Kidney glomerular epithelial cell (primary cell): ENCODE measurements at regions not wholly inside any gene's neighbourhood (a gene's known extent, or its start where the extent isn't known, plus 50 kb on each side); places are given as distances from the start of the nearest gene placed in this dataset.

Experiments
- DNase-seq: peaks from one replicate; lab custom pipeline; 2025; lab: John Stamatoyannopoulos, UW

DNA sequence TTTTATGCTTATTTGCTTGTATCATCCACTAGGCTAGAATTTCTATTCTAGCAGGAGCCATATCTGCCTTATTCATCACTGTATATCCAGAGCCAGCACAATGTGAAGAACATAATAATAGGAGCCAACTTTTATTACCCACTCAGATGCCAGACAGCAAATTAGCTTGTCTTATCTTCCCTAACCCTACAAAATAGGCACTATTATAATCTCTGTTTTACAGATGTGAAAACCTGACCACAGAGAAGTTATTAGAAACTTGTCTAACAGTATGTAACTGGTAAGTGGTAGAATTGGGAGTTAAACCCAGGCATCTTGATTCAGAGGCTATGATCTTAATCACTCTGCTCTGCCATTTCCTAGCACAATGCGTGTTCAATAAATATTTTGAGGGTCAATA lies 579.5 kb downstream of the CAAP1 start:
- no peak for DNase-seq

- no peak for DNase-seq
Observed at GRCh38 chr9:26311463-26311995, 581.1 kb downstream of the CAAP1 start.

GRCh38 chr9:26310294-26310693 lies 582.3 kb downstream of the CAAP1 start:
- no peak for DNase-seq

DNA sequence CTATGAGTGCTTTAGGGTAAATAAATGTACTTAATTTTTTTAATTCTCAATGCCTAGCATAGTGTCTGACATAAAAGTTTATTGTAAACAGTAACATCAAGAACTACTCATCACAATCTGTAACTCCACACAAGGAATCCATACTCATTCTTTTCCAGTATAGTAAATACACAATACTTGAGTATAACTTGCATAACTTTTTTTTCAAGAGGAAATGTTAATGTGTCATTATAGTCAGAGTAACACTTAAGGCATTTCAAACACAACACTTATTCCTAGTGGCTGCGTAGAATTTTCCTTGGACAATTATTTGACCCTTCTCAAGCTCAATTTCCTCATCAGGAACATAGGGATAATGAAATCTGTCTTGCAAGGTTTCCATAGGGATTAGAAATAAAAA lies 584.3 kb downstream of the CAAP1 start:
- no peak for DNase-seq

DNA sequence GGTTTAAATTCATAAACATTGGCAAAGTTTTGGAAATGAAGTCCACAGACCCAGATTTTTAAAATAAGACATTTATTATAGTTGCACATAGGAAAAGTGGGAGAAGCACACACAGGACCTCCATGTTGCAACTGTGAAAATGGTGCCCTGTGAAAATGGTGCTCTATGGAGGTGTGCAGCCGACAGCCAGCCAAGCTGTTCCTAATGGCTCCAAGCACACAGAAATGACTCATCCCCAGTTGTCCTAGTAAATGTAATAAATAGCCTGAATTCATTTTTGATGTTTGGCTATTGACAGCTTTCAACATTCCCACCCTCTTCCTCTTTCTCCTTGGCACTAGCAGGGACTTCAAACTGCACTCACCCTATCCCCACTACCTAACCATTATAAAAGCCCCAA lies 590.9 kb downstream of the CAAP1 start:
- DNase-seq: no peak

DNA sequence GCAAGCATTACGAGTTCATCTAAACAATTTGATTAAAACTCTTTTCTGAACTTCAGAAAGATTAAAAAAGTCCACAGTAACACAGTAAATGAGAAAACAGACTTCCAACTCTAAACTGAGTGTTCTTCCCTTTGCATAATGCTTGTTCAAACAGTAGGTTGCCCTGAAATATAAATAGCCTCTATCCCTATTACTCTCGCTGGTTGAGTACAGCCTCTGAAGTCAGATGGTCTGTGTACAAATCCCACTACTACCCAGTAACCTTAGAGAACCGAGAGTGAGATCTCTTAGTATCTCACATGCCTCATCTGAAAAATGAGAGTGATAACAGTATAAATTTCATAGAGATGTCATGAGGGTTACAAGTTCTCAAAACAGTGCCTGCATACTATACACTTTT lies 591.6 kb downstream of the CAAP1 start:
- no peak for DNase-seq

GRCh38 chr9:26296910-26297572 lies 595.6 kb downstream of the CAAP1 start:
- DNase-seq: peak; percentile 16

GRCh38 chr9:26292943-26293342 lies 599.7 kb downstream of the CAAP1 start:
- DNase-seq: peak; percentile 89

GRCh38 chr9:26271495-26272122 lies 593.4 kb upstream of the TUSC1 start:
- DNase-seq: no peak

DNA sequence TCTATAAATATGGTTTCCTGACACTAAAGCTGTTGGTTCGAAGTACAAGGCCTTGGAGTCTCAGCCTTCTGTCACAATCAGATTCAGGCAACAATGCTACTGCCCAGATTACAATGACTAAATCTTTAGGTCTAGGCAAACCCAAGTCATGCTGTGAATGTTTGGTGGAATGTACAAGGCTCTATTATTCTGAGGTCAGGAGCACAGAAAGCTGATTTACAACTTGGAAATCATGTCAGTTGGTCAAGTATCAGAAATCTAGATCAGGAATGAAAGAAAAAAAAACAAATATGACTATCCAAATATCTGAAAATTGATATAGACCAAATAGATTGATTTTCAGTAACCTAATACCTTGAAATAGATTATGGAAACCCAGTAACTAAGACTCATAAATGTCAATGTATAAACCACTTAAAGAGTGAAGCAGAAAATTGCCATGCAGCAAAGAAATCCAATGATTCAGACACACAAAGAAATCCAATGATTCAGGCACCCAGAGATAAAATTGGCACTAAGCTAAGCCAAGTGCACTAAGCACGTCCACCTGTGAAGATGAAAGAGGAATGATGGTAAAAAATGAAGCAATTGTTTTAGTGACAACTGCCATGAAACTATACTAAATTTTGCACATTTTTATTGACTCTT lies 588.0 kb upstream of the TUSC1 start:
- peak; percentile 29 for DNase-seq

DNA sequence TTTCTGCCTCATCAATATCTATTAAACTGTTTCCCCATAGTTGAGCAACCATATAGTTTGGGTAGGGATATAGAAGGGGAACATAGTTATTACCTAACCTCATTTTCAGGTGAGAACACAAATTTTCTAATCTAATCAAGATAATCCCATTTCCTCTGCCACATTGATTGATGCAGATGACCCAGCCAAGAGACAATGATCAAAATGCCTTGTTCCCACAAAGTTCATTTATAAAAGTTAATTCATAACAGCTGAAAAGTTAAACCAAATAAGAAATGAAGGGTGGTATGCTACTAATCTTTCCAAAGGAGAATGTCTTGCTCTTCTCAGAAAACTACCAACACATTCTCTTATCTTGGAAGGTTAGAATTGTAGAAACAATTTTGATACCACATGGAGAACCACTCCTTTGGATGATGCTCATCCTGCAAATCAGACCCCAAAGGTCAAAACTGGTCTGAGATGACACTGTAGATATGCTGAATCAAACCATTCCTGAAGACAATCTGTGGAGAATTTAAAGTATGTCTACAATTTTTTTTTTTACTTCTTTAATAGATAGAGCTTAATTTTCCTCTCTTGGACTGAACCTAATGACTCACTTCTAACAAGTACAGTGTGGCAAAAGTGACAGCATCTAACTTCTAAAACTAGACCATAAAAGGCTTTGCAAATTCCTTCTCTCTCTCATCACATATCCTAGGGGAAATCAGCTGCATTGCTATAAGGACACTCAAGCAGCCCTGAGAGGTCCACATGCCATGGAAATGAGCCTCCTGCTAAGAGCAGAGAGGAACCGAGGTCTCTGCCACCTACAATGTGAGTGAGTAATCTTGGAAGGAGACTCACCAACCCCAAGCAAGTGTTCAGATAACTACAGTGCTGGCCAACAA lies 586.7 kb upstream of the TUSC1 start:
- DNase-seq: peak; percentile 94

- DNase-seq: no peak
Observed at GRCh38 chr9:26263478-26263877, 585.2 kb upstream of the TUSC1 start.

DNA sequence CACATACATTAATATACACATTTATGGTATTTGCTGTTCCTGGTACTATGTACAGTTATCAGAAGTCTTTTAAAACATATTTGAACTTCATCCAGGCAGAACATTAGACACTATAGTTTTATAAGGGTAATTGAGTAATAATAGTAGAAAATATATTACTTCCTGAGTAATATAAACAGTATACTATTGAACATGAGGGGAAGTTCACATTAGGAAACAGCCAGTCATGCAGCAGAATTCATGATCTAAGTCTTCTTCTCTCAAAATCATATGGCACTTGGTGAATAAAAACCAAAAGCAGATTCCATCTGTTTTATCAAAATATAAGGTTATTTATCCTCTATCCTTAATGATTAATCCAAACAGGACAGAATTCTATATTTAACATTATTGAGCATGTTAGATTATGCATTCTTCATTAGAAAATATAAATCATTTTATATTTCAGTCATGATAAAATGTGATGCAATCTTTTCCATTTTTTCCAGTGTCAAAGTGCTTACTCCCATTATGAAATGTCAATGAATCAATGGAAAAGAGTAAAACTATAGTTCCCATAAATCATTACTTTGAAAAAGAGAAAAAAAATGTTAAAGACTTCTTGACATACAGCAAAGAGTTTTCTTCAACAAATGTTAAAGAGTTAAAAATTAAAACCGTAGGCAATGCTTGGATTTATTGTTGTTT lies 584.3 kb upstream of the TUSC1 start:
- no peak for DNase-seq

DNA sequence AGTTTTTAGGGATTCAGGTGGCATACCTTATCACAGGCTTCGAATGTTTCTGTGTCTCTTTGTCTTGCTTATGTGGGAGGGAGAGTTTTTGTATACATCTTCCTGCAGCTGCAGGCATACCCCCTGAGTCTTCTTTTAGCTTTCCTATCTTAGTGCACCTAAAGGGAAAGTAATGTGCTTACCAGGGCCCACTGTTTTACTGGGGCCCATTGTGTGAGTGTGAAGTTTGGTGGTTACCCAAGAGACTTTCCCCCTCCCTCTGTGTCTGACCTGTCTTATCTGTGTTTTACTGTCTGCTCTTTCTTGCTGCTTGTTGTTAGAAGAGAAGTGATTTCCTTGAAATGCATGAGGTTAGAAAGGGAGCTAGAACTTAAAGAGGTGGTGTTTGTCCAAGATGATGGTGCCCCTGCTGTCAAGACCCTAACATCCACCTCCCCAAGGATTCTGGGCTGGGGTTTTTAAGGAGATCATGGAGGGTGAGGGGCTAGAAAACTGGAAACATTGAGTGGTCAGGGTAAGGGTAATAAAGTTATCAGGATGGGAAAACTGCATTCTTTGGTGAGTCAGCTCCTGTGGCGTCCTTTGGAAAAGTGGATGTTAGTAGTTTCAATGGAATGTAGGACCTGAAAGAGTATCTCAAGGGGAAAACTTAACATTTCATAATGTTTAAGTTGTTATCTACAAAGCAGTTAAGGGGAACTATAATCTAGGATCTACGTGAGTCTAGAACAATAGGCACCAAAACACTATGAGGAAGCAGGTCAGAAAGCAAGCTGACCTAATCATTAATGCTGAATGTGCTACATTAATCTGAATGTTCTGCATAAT lies 583.5 kb upstream of the TUSC1 start:
- DNase-seq: peak; percentile 96

DNA sequence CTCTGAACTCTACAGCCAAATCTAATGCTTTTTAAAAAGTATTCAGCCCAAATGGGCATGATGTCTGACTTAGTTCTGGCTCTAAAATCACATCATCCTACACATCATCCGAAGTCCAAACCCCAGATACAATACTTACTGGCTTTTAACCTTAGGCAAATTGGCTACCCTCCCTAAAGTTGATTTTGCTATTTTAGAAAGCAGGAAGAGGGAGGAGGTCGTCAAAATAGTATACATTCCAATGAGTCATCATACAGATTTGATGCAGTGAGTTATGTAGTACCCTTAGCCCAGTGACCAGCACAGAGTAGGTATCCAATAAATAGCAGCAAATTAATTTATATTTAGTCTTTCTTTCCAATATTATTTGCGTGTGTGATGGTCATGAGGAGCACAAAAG lies 582.0 kb upstream of the TUSC1 start:
- peak; percentile 47 for DNase-seq

DNA sequence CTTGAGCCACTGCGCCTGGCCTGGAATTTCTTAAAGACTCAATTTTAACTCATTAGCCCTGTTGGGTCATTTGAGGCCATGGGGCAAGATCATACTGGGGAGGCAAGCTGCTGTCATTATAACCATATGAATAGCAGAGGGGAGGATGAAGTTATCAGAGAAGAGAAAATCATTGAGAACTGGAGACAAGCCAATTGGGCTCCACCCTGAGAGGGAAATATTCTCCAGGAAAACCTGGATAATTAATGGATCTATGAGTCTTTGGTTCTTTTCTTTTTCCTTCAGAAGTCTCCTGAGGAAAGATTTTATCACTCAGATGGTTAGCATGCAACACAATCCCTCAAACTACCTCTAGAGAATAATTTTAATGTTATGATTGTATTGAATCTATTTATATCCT lies 569.6 kb upstream of the TUSC1 start:
- DNase-seq: no peak

- peak; percentile 91 for DNase-seq
Observed at GRCh38 chr9:26244661-26245451, 566.6 kb upstream of the TUSC1 start.

DNA sequence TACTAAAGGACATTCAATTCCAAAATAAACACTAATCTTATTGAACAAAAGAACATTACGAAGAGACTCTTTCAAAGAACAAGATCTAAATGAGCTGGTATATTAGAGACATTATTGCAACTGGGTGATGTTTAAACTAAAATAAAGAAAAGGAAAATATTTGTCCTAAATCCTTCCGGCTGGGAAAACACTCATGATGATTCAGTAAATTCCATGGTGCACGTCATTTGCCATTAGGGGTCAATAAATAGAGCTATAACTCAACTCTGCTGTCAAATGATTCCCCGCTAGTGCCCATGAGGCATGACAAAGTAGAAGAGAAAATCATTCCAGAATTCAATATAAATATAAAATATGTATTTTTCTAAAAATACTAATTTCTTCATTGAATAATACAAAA lies 565.5 kb upstream of the TUSC1 start:
- DNase-seq: peak; percentile 85

DNA sequence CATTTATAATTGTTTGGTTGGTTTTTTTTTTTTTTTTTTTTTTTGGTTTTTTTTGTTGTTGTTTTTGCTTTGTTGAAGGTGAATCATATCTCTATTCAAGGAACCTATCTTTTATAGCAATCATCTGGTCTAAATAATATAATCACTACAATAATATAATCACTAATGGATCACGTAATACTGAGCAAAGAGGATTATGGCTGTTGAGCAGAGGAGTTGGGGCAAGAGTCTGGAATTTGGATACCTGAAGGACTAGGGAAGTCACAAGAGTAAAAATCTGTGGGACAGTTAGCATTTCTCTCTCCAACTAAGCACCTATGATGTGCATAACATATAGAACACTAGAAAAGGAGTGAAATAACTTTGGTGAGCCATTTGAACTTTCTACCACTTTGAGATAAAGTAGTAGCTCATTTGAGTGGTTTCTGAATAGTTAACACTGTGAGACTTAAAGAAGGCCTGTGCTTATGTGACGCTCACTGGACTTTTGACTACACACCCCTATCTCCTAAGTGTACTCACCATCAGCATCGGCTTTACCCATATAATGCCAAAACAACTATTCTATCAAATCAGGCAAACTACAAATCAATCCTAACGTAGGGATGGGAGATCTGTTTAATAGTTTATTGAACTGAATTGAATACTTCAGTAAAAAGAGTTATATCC lies 564.9 kb upstream of the TUSC1 start:
- no peak for DNase-seq
